ENCODE measurements at regions not wholly inside any gene's neighbourhood (a gene's known extent, or its start where the extent isn't known, plus 50 kb on each side); places are given as distances from the start of the nearest gene placed in this dataset.

- TF ChIP-seq CTCF (optimal IDR thresholded peaks at IDR 0.05 in 1 of 3, IDR thresholded peaks at IDR 0.05 in 1 of 3, conservative IDR thresholded peaks at IDR 0.05 in 1 of 3; ENCODE audit: extremely low read depth in 1 of 3, insufficient read depth in 2 of 3, low read length in 3 of 3) (no peak), EZH2 (IDR thresholded peaks at IDR 0.05; ENCODE audit: low read length) (no peak)
These were observed 319.6 kb downstream of the RWDD3 start for GRCh38 chr1:95553595-95553994.

Data from keratinocyte (primary cell).